ENCODE measurements at regions not wholly inside any gene's neighbourhood (a gene's known extent, or its start where the extent isn't known, plus 50 kb on each side); places are given as distances from the start of the nearest gene placed in this dataset.
"Not testable (repeated sequence)": the region's sequence is repeated elsewhere in the genome, so short reads cannot be mapped to it uniquely, and the experiment has no call there.

DNA sequence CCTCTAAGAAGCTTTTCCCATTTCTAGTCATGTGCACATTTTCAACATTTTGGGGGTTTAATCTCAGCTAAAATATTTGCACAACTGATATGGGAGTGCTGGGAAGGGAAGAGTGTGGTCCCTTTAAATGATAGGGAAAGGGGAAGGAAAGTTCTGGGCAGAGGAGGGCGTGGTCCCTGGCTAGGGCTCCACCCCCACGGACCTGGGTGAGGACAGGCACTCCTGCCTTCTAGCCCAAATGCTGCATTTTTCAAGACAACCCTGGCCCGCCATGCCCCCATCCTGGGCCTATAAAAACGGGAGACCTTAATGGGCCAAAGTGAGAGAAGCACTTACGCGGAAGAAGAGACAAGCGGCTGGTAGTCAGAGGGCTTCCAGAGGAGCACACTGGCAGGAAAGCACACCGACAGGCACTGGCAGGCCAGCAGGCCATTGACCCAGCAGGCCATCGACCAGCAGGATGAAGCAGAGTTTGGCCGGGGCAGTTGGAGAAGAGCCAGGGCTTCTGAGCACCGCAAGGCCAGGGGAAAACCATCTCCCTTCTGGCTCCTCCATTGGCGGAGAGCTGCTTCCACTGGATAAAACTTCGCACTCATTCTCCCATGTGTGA lies 266.7 kb downstream of the SPRY2 start:
- no peak for DNase-seq

DNA sequence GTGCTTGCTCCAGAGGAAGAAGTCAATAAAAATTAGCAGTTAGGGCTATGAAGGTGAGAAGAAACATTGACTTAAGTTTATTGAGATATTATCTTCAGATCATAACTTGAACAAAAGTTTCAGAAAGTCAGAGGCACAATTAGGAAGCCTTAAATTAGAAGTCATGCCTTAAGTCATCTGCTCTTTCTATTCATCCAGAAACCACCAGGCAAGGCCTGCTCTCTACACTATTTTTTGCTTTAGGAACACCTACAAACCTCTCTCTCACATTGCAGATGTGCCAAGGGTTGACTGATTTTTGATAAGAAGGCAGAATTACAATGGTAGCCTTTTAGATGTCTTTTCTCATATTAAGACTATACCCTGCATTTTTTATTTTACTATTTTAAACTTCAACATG lies 268.7 kb downstream of the SPRY2 start:
- no peak for DNase-seq

GRCh38 chr13:80070024-80070703 lies 270.8 kb downstream of the SPRY2 start:
- no peak for DNase-seq

DNA sequence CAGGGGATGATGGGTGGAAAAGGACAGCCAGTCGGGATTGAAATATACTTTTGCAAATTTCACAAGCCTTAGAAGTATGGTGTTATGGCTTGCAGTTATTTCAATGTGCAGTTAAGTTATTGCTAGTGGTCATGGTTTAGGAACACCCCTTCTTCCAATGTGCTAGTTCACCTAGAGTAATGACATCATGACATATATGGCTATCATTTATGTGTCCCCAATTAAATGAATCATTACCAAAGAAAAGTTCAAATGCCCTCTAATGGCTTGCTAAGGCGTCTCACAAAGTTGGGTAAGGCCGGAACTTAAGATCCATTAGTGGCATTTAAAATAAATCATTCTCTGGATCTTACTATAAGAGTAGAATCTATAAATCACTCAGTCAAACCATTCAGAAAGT lies 271.6 kb downstream of the SPRY2 start:
- no peak for DNase-seq

- DNase-seq = no peak
These were observed 274.9 kb downstream of the SPRY2 start for GRCh38 chr13:80065996-80066395.

- DNase-seq = not testable (repeated sequence)
These were observed 278.5 kb downstream of the SPRY2 start for GRCh38 chr13:80062416-80062815.

DNA sequence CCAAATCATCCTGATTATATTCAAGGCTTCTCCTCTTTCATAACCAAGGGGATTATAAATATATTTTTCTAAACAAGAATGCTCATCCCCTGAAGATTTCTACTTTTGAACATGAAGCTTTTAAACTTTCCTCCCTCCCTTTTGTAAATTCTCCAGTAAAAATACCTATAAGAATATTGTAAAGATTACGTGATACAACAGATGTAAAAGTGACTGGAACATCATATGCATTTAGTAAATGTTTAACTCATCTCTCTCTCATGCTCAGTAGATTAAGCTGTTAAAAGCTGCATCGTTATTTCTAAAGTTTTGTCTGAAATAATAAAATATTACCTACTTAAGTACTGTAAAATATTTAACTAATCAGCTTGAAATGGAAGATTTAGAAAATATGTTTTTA lies 281.1 kb downstream of the SPRY2 start:
- no peak for DNase-seq

- peak in 2 of 4 experiments; percentile 30 to 41 for DNase-seq
These were observed 282.3 kb downstream of the SPRY2 start for GRCh38 chr13:80058626-80059025.

GRCh38 chr13:80055847-80056246 lies 285.1 kb downstream of the SPRY2 start:
- peak in 3 of 4 experiments; percentile 13 to 45 (median 16) for DNase-seq

DNA sequence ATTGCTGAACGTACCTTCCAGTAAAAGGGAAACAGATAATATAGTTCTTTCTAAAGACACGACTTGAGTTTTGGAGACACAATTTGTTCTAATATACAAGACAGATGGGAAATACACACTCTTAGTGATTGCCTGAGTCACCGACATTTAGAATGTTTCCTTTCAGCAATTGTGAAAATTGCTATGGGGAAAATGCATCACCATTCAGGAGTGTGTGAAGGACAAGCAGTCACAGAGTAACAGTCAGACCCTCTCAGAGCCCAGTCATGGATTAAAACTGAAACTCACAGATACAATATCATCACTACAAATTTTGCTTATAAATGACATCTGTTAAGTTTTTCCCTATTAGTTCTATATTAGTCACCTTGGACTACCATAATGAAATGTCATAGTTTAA lies 286.1 kb downstream of the SPRY2 start:
- peak in 1 of 4 experiments; percentile 9 for DNase-seq

- DNase-seq = no peak
These were observed 288.6 kb downstream of the SPRY2 start for GRCh38 chr13:80052286-80052685.

DNA sequence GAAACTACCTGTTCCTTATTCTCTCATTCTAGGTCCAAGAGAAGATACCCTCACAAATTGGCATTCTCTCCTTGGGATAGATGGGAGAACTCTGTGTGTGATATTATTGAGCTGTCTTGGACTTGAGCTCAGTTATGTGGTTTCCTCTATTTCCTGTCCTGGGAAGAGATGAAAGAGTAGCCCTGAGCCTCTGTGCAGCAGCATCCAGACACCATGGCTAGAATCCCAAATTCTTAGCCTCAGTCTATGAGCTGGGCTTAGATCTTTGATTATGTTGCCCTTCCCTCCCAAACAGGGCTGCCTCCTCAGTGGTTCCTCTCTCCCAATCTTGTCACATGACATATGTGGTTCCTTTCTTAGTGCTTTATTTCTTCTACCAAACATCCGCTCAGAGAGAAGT lies 290.7 kb downstream of the SPRY2 start:
- peak in 3 of 4 experiments; percentile 20 to 49 (median 28) for DNase-seq

DNA sequence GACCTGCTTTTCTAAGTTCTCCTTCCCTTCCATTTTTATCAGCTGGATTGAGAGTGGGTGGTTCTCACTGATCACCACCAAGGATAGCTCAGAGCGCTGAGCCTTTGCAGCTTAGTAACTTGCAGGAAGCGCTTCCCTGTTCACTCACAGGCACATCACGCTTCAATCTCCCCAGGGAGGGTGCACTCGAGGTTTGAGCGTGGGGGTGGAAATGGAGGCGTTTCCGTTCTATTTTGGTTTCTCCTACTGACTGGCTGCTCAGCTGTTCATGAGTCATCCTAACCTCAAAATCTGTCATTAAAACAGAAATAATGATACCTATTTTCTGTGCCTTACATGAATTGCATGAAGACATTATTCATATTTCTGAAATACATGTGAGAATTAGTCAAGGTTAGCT lies 292.1 kb downstream of the SPRY2 start:
- peak; percentile 96 to 99 (median 97) for DNase-seq

- no peak for DNase-seq
These were observed 292.9 kb downstream of the SPRY2 start for GRCh38 chr13:80048030-80048429.

- DNase-seq = no peak
These were observed 293.5 kb downstream of the SPRY2 start for GRCh38 chr13:80047406-80047805.

GRCh38 chr13:80040981-80041317 lies 300.0 kb downstream of the SPRY2 start:
- DNase-seq = peak; percentile 45 to 75 (median 70)

- DNase-seq = peak; percentile 44 to 82 (median 61)
These were observed 300.5 kb downstream of the SPRY2 start for GRCh38 chr13:80040196-80040980.

GRCh38 chr13:80039000-80039399 lies 301.9 kb downstream of the SPRY2 start:
- DNase-seq = peak in 3 of 4 experiments; percentile 21 to 54 (median 48)

DNA sequence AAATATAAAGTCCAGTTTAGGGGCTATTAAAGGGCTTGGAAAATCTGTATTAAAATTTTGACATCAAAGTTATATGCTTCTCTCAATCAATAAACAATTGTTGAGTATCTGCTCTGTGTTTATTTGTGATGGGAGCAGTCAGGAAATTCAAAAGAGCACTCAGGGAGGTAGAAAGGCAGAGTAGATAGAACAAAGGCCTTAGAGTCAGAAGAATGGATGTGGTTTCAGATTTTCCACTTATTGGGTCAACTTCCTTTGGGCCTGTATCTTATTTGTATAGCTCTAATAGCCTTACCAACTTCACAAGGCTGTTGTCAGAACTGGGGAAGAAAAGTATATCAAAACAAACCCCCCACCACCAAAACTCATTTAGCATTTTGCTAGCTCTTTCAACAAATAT lies 302.6 kb downstream of the SPRY2 start:
- no peak for DNase-seq

DNA sequence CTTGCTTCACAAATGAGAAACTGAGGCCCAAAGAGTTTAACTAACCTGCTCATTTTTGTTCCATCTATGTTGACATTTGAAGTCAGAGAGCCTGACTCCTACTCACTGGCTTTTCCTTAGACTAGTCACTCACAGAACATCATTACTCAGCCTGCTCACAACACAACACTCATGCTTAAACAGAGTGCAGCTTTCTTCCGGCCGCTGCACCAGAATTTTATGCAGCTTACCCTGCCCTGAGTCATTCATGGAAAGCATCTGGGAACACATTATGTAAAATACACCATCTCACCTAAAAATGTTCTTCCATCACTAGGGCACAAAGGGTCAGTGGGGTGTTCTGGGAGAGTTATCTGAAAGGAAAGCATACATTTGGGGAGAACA lies 303.4 kb downstream of the SPRY2 start:
- DNase-seq = peak; percentile 72 to 91 (median 82)

GRCh38 chr13:80036845-80037504 lies 304.0 kb downstream of the SPRY2 start:
- peak; percentile 80 to 96 (median 88) for DNase-seq

GRCh38 chr13:80035096-80035495 lies 305.8 kb downstream of the SPRY2 start:
- no peak for DNase-seq

GRCh38 chr13:80033951-80034350 lies 307.0 kb downstream of the SPRY2 start:
- peak in 3 of 4 experiments; percentile 20 to 57 (median 56) for DNase-seq
